OCI-LY1 (cell line): ENCODE measurements at regions not wholly inside any gene's neighbourhood (a gene's known extent, or its start where the extent isn't known, plus 50 kb on each side); places are given as distances from the start of the nearest gene placed in this dataset.

Source experiments
- H2AFZ ChIP-seq: fragments of 200-600 bp; sonication (generic), shearing (Covaris generic); 2 replicates; pipeline ENCODE4 v1.6.0; 2014; ENCODE audit warnings: antibody characterized with exemption, mild to moderate bottlenecking, low read length
- H3F3A ChIP-seq: fragments of 200-600 bp; sonication (generic), shearing (Covaris generic); 2 replicates; pipeline ENCODE4 v1.6.0; 2014; ENCODE audit warnings: mild to moderate bottlenecking, antibody characterized with exemption, low read length, moderate library complexity; ENCODE audit not compliant: insufficient read depth
- H3K27ac ChIP-seq: fragments of 200-600 bp; sonication (generic); 2 replicates; pipeline ENCODE4 v1.5.1; 2014; ENCODE audit warnings: low read length, mixed run types, mild to moderate bottlenecking, low read depth; ENCODE audit not compliant: poor library complexity, severe bottlenecking
- H3K27me3 ChIP-seq: fragments of 200-600 bp; sonication (generic); 2 replicates; pipeline ENCODE4 v1.6.0; 2014; ENCODE audit warnings: antibody characterized with exemption, mild to moderate bottlenecking, low read length, moderate library complexity; ENCODE audit not compliant: insufficient read depth
- H3K36me3 ChIP-seq: fragments of 200-600 bp; sonication (generic); 2 replicates; pipeline ENCODE4 v1.6.1; 2014; ENCODE audit warnings: mild to moderate bottlenecking, antibody characterized with exemption, low read length, moderate library complexity, mixed read lengths; ENCODE audit not compliant: insufficient read depth
- H3K4me1 ChIP-seq: fragments of 200-600 bp; sonication (generic); 2 replicates; pipeline ENCODE4 v1.5.1; 2014; ENCODE audit warnings: mild to moderate bottlenecking, low read length, moderate library complexity; ENCODE audit not compliant: insufficient read depth, severe bottlenecking
- H3K4me2 ChIP-seq: fragments of 200-600 bp; sonication (generic), shearing (Covaris generic); 2 replicates; pipeline ENCODE4 v1.6.1; 2014; ENCODE audit warnings: low read length
- H3K4me3 ChIP-seq: fragments of 200-600 bp; sonication (generic); 2 replicates; pipeline ENCODE4 v1.5.1; 2014; ENCODE audit warnings: low read length, low read depth, mild to moderate bottlenecking, mixed read lengths; ENCODE audit not compliant: poor library complexity, severe bottlenecking
- H3K79me2 ChIP-seq: fragments of 200-600 bp; shearing (Covaris generic); 2 replicates; pipeline ENCODE4 v1.6.1; 2016; ENCODE audit warnings: mixed run types, low read length, mixed read lengths; ENCODE audit not compliant: insufficient read depth
- H3K9ac ChIP-seq: fragments of 200-600 bp; sonication (generic), shearing (Covaris generic); 2 replicates; pipeline ENCODE4 v1.6.1; 2014; ENCODE audit warnings: mild to moderate bottlenecking, low read length, mixed read lengths
- H3K9me2 ChIP-seq: fragments of 200-600 bp; sonication (generic), shearing (Covaris generic); 2 replicates; pipeline ENCODE4 v1.6.1; 2014; ENCODE audit warnings: low read depth, mild to moderate bottlenecking, low read length, mixed read lengths
- H3K9me3 ChIP-seq: fragments of 200-600 bp; shearing (Covaris generic); 2 replicates; pipeline ENCODE4 v1.6.1; 2014; ENCODE audit warnings: low read length, mixed read lengths
- H4K20me1 ChIP-seq: fragments of 200-600 bp; sonication (generic), shearing (Covaris generic); 2 replicates; pipeline ENCODE4 v1.6.0; 2016; ENCODE audit warnings: mild to moderate bottlenecking, low read length; ENCODE audit not compliant: insufficient read depth
- CTCF ChIP-seq: fragments of 200-600 bp; sonication (generic), shearing (Covaris generic); IDR thresholded peaks from 2 replicates; pipeline ENCODE4 v1.5.1; 2017; ENCODE audit warnings: mild to moderate bottlenecking, antibody characterized with exemption, low read length, moderate library complexity, mixed read lengths
- EZH2 ChIP-seq: fragments of 200-600 bp; sonication (generic), shearing (Covaris generic); IDR thresholded peaks from 2 replicates; pipeline ENCODE4 v1.8.0; 2017; ENCODE audit warnings: borderline replicate concordance, mixed run types, mild to moderate bottlenecking, antibody characterized with exemption, low read length, moderate library complexity, mixed read lengths

GRCh38 chr6:170187669-170188566 lies 103.0 kb downstream of the DLL1 start:
- H4K20me1 ChIP-seq: no peaks in the 10 kb centered on the region
- no peak overlapping the region for H3K4me3 ChIP-seq
- no peaks in the 10 kb centered on the region for H3K79me2 ChIP-seq
- H3K4me1 ChIP-seq: no peaks in the 10 kb centered on the region
- no peaks in the 10 kb centered on the region for H3K27me3 ChIP-seq
- no peaks in the 10 kb centered on the region for H3K36me3 ChIP-seq
- no peak overlapping the region for H3K4me2 ChIP-seq
- H3K27ac ChIP-seq: no peak overlapping the region
- no peaks in the 10 kb centered on the region for H3K9me3 ChIP-seq
- no peaks in the 10 kb centered on the region for H3K9me2 ChIP-seq
- no peaks in the 10 kb centered on the region for H3F3A ChIP-seq
- TF ChIP-seq CTCF (no peak), EZH2 (no peak)
- H3K9ac ChIP-seq: no peak overlapping the region
- no peak overlapping the region for H2AFZ ChIP-seq

DNA sequence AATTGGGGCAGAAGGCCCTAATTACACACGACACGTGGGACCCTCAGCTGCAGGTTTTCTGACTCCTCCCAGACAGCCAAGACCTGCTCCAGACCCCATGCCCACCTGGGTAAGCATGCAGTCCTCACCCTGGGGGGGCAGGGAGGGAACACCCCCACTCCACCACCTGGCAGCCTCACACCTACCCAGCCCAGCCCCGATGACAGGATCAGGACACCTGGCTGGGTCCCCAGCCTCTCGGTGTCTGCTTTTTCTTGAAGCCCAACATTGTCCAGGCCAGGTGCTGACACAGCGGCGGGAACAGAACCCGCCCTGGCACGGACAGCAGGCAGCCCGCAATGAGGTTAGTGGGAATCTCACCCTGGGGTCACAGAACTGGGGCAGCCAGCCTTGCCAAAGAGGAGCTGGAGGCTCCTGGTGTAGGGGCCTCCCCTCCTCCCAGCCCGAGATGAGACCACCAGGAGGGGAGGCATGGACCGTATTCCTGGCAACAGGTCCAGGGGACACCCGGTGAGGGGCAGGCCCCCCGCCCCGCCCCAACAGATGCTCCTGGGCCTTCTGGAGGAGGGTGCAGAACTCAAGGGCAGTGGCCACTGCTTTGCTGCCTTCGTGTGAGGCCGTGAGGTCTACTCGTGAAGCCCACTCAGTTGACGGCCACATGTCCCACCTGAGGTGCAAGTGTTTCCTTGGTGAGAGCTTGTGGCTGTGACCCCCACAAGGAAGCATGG lies 103.8 kb downstream of the DLL1 start:
- Histone ChIP-seq H3K9me2 (no peaks in the 10 kb centered on the region), H3K9ac (no peak overlapping the region)

More for the DNA sequence above, 103.8 kb downstream of the DLL1 start:
- Histone ChIP-seq H3K4me1 (no peaks in the 10 kb centered on the region), H3F3A (no peaks in the 10 kb centered on the region), H3K27ac (no peak overlapping the region), H3K36me3 (no peaks in the 10 kb centered on the region), H4K20me1 (no peaks in the 10 kb centered on the region), H3K4me2 (no peak overlapping the region), H3K9me3 (no peaks in the 10 kb centered on the region), H3K79me2 (no peaks in the 10 kb centered on the region), H2AFZ (no peak overlapping the region), H3K4me3 (no peak overlapping the region), H3K27me3 (no peaks in the 10 kb centered on the region)
- no peak for TF ChIP-seq EZH2
- no peak for TF ChIP-seq CTCF
